ENCODE measurements at regions not wholly inside any gene's neighbourhood (a gene's known extent, or its start where the extent isn't known, plus 50 kb on each side); places are given as distances from the start of the nearest gene placed in this dataset.
"Not testable (repeated sequence)": the region's sequence is repeated elsewhere in the genome, so short reads cannot be mapped to it uniquely, and the experiment has no call there.

DNA sequence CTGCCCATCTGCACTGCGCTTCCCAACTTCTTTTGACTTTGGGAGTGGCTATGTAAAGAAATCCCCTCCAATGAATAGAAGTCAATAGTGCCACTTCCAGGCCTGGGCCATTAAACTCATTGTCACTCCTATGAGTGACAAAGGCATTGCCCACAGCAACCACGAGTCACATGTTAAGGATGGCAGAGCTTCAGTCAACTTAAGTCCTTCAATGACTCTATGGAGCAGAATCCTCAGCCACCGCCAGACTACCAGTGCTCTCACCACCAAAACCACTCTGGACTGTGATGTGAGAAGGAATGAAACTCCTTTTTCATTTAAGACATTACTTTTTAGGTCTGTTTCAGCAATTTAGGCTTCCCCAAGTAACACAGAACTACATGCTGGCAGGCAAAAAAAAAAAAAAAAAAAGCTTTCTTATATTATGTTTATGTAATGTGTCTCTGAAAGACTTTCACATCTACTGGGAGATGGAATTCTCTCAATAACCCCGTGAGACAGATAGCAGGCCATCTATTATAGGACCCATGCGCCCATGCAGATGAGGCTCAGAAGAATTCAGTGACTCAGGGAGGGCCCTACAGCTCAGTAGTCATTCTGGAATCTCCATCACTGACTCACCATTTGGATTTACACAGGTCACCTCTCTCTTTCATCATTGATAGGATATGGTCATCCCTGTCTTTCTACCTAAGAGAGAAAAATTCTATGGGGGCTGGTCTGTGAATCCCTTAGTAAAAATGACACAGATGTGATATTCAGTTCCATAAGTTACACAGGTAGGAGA, 180.5 kb downstream of the CEMIP2 start:
- no peak for DNase-seq

DNA sequence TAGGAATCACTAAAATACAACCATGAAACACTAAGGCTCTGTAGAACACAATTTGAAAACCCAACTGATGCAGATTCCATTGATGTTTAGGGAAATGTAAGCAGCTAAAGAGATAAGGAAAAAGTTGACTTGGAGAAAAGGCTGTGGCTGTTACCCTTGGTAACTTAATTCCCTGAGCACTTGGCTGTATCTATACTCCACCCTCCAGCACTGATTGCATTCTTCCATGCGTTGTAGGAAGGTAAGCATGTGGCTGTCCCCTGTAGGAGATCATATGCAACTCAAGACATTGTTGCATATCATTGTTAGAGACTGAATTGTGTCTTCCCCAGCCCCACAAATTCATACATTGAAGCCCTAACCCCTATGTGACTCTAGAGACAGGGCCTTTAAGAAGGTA, 184.5 kb downstream of the CEMIP2 start:
- DNase-seq = no peak

DNA sequence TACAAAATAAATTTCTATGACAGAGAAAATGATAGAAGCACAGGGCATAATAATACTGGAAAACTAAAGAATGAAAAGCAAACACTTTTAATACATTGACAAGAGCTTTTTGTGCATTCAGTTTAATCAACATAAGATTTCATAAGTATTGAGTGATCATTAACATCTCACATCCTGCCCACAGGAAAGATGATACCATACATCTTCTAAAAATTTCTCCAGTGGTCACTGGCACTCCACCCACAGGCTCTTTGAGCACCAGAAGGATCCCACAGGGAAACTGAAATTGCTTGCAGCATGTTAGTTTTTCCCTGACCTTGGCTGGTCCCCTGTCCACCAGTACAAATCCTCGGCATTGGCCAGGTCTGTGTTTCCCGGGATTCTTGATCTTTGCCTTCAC, 186.0 kb downstream of the CEMIP2 start:
- DNase-seq = no peak

DNA sequence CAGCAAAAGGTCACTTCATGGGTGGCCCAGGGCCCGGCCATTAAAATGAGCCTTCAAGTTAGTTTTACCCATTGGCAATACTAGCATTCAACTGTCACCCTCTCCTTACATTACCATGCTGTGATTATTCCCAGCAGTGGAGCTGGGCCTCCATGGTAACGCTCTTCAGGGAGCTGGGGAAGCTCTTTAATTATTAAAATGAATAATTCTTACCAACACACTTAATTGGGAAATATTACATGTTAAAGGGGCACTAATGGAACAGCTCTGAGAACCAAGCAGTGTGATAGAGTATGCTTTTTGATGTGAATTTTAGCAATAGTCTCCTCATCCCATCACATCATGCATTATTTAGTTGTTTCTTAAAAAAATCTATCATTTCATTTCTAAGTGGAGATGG, 187.2 kb downstream of the CEMIP2 start:
- no peak for DNase-seq

DNA sequence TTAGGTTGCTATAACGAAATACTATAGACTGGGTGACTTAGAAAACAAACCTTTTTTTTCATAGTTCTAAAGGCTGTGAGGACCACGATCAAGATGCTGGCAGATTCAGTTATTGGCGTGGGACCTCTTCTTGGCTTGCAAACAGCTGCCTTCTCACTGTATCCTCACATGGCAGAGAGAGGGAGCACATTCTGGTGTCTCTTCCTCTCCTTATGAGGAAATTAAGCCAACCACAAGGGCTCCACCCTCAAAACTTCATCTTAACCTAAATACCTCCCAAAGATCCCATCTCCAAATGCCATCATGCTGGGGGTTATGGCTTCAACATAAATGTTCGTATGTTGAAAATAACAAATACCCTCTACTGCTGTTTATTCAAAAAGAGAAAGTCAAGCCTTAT, 197.1 kb downstream of the CEMIP2 start:
- DNase-seq = no peak

DNA sequence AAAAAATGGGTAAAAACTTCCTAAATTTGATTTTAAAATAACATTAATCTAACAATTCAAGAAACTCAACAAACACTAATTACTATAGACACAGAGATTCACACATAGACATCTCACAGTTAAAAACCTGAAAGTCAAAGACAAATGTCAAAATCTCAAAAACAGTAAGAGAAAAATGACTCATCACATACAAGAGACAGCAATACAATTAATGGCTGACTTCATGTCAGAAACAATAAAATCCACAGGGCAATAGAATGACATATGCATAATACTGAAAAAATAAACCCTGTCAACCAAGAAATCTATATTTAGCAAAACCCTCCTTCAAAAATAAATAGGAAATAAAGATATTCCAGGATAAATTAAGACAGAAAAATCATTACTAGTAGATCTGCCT, 200.4 kb downstream of the CEMIP2 start:
- no peak for DNase-seq

DNA sequence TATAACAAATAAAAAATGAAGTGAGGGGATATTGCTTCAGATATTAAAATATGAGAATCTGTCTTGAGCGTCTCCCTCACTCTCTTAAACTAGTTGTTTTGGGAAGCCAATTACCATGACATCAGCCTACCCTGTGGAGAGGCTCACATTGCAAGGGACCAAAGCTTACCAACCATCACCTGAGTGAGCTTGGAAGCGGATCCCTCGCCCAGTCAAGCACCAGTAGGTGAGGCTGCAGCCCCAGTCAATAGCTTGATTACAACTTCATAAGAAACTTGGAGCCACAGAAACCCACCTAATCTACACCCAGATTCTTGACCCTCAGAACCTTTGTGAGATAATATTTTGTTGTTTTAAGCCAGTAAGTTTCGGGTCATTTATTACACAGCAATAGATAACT, 206.2 kb downstream of the CEMIP2 start:
- DNase-seq = no peak

DNA sequence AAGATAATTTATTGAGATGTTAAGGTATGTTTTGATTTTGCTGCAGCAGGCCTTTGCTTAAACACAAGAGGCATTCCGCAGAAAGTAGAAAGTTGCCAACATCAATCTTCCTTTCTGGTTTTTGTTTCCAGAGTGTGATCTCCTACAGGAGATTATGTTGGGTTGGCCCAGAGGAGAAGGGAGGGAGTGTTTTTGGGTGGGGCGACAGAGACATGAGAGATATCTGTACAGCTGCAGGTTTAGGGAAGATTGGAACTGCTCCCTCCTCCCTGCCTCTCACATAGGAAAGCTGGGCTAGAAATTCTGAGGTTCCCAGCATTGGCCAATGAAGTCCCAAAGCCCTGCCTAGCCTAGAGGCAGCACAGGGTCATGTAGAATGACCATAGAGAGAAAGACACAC, 211.0 kb downstream of the CEMIP2 start:
- DNase-seq = no peak

DNA sequence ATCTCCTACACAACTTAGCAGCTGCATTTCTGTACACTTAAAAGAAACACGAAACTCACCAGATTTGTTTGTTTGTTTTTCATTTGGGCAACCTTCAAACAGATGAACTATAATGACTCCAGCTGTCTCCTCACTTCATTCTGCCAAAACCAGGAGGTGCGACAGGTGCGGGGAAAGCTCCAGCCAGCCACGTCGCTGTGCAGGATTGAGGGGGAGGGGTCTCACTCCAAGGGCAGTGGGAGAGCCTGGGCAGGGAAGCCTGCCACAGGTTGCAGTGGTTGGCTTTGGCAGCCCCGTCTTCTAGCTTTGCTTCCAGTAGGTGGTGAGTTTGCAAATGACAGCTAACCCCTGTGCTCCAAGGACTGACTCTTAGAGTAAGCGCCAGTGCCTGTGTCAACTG, 215.8 kb downstream of the CEMIP2 start:
- no peak for DNase-seq

DNA sequence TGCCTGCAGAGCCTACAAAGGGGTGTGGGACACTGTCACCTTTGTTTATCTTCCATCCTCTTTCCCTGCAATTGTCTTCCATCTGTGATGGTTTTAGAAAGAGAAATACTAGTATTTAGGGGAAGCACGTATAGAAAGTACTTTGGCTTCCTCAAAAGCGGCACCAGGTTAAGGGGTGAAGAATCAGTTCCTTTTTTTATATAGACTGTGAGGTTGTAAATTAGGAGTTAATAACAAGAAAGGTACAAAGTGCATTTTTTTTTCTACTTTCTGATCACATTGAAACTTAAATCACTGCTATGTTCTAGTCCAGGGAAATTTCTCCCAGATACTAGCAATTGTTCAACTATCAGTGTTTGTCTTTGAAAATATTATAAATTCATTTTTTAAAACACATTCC, 219.3 kb downstream of the CEMIP2 start:
- DNase-seq = no peak

DNA sequence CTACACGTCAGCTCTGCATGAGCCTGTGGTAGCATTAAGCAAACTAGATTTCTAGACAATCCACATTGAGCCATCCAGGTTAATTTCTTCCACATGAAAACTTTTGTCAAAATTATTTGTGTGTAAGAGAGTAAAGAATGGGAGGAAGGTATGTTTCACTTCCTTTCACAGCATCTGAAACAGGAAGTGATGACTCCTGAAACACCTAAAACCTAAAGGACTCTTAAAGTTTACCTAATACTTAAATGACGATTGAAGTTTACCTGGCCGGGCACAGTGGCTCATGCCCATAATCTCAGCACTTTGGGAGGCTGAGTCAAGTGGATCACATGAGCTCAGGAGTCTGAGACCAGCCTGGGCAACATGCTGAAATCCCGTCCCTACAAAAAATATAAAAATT, 223.8 kb downstream of the CEMIP2 start:
- no peak for DNase-seq

DNA sequence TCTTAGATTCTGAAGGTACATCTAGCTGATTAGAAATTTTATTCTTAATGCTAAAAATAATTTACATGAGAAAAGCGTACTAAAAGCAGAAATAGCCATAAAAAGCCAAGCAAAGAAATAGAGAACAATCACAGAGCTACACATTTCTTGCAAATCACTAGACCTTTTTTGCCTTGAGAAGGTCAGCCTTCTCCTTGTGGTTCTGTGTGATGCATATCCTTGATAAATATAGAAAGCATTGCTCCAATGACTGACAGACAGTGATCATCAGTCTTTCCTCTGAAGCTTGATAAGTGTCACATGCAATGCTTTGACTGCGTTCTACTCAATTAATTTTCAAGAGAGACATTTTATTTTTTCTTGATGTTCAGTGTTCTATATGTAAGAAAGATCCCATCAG, 226.9 kb downstream of the CEMIP2 start:
- no peak for DNase-seq

DNA sequence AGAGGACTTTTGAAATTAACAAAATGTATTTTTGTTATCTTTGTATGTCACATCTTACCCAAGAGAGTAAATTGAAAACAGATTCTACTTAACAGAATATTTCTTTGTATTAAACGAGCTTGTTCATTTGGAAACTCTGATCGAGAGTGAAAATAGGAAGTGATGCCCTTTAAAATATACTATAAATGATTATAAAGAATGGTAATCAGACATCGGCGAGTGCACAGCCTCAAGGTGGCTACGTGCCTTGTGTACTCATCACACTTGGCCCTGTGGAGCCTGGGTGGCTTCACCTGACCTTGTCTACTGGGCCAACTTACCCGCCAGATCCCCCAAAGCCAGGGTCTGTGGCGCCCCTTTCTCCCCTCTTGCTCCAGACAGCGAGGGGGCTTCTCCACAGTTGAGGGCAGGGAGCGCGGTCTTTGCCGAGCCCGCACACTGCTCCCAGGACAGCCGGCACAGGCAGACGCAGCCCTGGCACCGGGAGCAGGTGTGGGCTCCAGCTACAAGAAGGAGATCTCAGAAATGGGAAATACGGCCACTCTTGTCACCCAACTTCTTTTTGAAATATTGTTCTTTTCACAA, 243.2 kb downstream of the CEMIP2 start:
- DNase-seq = no peak

DNA sequence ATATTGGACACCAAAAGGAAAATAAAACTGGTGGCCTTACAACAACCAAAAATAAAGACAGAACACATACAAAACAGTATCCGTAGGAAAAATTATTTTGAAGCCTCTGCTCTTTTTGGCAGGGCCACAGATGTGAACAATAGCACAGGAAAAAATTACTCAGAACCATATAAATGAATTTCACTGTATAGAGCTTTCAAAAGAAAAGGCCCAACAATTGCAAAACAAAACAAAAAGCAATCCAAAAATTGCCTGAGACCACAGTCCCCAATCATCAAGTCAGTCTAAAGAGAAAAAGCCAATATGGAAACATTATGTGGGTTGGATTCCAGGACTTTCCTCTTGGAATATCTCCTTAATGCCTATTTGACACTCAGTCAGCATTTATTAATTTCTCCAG, 243.8 kb downstream of the CEMIP2 start:
- DNase-seq = no peak

DNA sequence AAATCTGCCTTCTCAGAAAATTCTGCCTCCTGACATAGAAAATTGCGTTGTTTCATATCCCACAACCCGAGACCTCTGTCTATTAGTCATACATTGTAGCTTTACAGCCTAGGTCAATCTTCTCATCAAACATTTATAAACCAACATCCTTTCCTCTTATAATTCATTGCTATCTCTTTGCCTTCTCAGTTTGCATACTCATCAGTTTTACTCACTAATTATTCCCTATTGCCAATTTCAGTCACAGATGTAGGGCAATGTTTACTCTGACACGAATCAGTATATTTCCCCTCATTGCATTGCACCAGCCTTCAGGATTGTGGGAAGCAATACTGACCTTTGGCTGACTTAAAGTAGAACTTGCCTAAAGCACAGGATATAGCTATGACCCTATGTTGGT, 247.2 kb downstream of the CEMIP2 start:
- DNase-seq = no peak

DNA sequence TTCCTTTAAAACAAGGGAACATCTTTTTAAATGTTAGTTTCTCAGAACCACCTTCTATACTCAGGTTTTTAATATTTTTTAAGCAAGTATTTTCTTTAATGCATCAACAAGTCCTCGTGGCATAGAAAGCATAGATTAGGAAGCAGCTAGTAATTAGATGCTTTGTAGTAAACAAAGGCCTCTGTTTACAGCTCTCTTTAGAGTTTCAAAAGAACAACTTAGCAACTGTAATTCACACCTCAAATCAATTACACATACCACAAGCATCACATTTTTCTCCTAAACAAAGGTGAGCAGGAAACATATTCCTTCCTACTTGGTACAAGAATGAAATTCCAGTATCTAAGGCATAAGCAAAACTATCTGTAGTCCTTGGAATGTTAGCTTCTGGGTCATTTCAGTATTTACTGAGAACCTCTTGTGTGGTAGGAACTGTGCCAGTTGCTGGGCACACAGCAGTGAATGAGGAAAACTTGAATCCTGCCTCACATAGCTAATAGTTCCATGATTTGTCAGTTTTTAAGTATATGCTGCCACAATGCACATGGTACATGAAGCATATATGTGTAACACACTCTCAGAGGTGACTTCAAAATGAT, 249.1 kb downstream of the CEMIP2 start:
- no peak for DNase-seq

DNA sequence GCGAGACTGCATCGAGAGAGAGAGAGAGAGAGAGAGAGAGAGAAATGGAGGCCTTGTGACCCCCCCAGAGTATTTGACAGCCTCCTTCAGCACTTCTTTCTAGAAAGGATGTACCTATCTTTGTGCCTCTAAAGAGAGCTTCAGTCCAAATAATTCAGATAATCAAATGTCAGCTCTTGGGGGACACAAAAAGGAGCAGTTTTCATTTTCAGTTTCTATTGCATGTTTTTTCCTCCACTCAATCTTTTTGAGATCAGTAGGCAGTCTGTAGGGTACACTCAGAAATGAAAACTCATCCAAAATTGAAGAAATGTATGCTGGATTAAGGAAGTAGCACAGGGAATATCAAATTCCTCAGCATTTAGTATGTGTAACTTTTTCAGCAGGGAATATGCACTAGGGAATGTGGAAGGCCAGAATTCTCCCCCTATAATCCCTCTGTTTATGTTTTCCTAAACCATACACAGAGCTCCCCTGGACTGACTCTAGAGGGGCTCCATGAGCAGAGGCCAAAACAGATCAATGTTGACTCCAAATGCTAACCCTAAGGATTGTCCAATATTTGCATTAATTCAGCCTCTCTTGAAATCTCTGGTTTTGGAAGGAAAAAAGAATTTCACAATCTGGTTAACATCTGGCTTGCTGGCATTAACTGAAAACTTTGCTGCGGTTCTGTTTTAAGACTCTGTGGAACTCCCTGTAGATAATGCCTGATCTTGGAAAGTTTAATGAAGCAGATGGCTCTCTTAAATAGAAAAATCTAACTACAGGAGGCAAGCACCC, 250.1 kb downstream of the CEMIP2 start:
- no peak for DNase-seq

DNA sequence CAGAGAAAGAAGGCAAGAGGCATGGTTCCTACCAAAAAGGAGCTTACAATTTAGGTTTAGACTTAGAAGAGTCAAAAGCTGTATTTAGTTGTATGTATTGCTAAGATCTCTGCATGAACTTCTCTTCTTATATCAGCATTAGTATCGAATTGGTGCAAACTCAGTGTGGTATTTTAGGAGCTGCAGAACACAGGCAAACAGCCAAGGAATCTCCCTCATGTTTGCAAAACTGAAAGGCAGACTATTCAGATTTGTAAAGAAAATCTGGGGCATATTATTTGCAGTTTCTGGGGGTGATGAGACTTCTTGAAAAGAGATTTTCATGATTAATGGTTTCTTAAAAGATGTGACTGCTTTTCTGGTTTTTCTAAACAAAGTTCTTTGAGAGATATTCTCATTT, 252.7 kb downstream of the CEMIP2 start:
- no peak for DNase-seq

DNA sequence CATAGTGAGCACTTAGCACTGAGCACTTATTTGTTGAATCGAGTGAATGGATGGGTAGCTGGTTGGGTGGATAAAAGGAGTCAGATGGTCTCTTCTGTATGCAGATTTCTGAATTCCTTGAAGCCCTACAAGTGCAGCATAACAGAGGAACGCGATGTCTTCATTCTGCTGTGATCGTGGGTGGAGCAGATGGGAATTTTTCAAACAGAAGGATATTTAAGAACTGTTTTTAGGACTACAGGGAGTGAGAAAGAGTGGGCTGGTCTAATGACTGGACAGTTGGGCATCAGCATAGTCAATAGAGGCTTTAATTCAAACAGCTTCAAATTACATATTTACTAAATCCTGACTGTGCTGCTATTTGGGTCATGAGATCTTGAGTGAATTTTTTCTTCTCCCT, 253.2 kb downstream of the CEMIP2 start:
- no peak for DNase-seq

DNA sequence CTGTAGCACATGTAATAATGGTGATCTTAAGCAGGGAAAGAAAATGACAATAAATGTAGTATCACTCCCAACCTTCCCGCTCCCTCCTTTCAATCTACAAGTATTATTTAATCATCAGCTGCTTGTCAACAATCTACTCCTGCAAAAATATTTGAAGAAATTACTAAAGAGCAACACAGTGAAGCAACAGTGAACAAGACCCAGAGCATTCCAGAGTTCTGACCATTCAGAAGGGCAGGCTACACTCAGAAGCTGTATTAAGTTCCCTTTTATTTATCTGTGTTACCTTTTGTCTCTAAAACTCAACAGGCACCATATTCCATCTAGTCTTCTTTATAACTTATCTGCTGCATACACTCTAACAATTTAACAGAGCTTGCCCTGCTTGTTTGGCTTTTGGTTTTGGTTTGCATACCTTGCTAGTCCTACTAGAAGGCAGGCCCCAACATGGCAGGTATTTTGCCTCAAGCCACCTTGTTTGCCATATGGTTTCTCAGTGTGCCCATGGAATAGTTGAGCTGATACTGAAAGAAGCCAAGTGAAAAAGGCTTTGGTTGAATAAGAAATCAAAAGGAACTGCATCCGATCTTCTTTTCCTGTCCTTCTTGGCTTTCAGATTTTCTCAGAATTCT, 253.9 kb downstream of the CEMIP2 start:
- no peak for DNase-seq

DNA sequence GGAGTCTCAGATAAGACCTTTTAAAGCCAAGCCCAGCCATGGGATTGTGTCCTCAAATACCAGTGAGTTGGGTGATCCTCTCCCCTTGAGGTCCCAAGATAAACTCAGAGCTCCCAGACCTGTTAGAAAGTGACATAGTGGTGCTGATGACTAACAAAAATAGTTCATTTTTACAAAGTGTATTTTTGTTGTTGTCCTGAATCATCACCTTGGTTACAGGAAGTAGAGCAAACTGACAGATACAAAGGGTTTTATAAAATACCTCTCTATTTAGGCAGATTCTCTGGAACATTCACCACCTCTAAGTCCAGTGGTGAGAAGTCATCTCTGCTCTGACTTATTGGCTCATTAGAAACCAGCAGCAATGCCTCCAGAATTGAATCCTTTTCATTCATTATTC, 259.3 kb downstream of the CEMIP2 start:
- no peak for DNase-seq

DNA sequence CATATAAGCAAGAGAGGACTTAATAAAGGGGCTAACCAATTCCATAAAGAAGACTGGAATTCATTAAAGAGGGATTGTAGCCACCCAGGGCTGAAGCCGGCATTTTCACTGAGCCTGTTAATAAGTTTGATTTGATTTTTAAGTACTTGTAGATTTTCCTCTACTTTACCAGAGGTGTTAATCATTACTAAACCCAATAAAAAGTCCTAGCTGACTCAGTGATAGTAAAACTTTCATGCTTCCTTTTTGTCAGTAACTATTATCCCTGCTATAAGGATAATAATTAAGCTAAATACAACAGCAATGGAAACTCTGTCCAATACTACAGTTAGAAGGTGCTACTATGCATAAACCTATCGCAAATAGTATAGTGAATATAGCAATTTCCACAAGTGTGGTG, 260.2 kb downstream of the CEMIP2 start:
- not testable (repeated sequence) for DNase-seq

DNA sequence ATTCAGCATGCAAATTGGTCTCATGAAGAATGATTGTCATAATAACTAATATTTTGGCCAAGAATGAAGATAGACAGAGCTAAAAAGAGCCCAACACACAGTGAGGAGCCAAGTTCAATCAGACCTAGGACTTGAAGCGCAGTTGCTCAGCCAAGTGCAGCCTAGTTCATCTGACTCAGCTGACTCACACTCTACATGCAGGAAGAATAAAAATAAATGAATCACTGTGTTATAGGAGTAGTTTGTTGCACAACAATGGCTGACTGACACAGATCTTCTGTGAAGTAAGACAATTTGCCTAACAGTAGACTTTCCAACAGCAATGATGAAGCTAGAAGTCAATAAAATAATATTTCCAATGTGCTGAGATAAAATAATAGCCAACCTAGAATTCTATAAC, 261.5 kb downstream of the CEMIP2 start:
- no peak for DNase-seq
